ENCODE measurements at regions not wholly inside any gene's neighbourhood (a gene's known extent, or its start where the extent isn't known, plus 50 kb on each side); places are given as distances from the start of the nearest gene placed in this dataset.

- TF ChIP-seq E2F6 (IDR thresholded peaks at IDR 0.05; ENCODE audit: borderline replicate concordance, low read depth) (no peak), CTCF (IDR thresholded peaks at IDR 0.05) (no peak), SMC3 (IDR thresholded peaks at IDR 0.05) (no peak), JUN (IDR thresholded peaks at IDR 0.05) (no peak), POLR2A (IDR thresholded peaks at IDR 0.05; ENCODE audit: low read length) (no peak), PBX3 (IDR thresholded peaks at IDR 0.05) (no peak), HES2 (IDR thresholded peaks at IDR 0.05) (no peak)
Measured at GRCh38 chr11:80613655-80614054, 1172.8 kb upstream of the TENM4 start.
